ENCODE measurements at regions not wholly inside any gene's neighbourhood (a gene's known extent, or its start where the extent isn't known, plus 50 kb on each side); places are given as distances from the start of the nearest gene placed in this dataset.
"Not testable (repeated sequence)": the region's sequence is repeated elsewhere in the genome, so short reads cannot be mapped to it uniquely, and the experiment has no call there.

DNA sequence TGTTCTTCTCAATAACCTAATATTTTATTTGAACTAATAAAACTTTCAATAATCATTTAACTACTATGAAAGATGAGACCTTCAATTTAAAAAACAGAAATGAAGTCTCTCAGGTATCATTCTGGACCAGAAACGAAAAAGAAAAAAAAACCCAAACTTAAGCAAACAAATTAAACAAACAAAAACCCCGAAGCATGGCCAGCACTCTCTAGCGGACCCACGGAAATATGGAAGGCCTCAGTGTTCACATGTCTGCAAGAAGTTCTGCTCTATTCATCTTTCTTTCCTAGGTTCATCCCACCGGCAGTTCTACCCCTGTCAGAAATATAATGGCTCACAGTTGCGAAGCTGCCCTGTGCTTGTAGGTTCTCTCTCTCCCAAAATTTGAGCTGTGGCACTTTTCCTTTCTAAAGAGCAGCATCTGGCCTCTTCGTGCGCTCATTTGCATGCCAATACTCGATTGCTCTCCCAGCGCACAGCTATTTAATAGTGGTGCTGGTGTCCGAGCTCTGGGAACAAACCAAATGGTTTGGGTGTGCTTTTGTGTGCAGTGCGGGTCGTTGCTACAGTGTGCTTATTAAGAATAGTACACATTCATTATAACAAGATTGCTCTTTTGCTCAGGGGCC, 129.0 kb upstream of the ZEB2 start:
- peaks cover 0 to 2% (median 2%) of the 10 kb centered on the region in 3 donors for H3K27me3 Mint-ChIP-seq (ENCODE audit: low read depth in 3 of 3)
- DNase-seq, result no peak
- H3K36me3 Mint-ChIP-seq, result peaks cover 0 to 7% (median 0%) of the 10 kb centered on the region in 3 donors
- no peak overlapping the region for H3K27ac Mint-ChIP-seq
- H3K9me3 Mint-ChIP-seq, result no peaks in the 10 kb centered on the region
- H3K4me3 Mint-ChIP-seq, result no peak overlapping the region
- no peaks in the 10 kb centered on the region for H3K4me1 Mint-ChIP-seq

DNA sequence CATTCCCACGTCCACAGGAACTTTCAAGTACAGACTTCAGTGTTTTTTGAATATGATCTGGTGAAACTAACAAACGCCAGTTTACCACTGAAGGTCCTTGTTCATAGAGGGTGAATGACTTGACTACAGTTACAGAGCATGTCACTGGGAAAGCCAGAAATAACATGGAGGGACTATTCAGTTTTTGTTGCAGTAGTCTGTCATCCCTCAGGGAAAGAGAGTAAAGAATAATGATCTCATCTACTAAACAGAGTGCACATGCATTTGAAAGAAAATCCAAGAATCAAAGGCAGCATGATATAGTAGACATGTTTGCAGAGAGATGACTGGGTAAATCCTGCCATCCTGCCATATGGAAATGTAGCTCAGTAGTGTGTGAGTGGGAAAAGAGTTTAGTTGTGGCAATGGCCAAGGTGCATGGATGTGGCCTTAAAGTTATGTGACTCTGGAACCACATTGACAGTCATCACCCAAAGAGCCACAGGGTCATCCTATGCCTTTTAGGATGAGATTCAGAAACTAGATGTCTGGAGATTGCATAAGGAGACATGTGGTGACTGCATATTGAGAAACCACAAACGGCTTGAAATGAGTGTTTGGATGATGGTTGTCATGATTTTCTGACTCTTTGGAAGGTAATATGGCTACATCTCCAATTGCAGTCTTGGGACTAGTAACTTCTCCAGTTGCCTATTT, 125.3 kb upstream of the ZEB2 start:
- H3K4me1 Mint-ChIP-seq, result no peaks in the 10 kb centered on the region
- H3K36me3 Mint-ChIP-seq, result peaks cover 0 to 6% (median 0%) of the 10 kb centered on the region in 3 donors
- no peaks in the 10 kb centered on the region for H3K9me3 Mint-ChIP-seq
- no peak for DNase-seq
- H3K27me3 Mint-ChIP-seq (ENCODE audit: low read depth in 3 of 3), result peaks cover 1 to 4% (median 4%) of the 10 kb centered on the region in 3 donors
- H3K27ac Mint-ChIP-seq, result no peak overlapping the region
- no peak overlapping the region for H3K4me3 Mint-ChIP-seq

DNA sequence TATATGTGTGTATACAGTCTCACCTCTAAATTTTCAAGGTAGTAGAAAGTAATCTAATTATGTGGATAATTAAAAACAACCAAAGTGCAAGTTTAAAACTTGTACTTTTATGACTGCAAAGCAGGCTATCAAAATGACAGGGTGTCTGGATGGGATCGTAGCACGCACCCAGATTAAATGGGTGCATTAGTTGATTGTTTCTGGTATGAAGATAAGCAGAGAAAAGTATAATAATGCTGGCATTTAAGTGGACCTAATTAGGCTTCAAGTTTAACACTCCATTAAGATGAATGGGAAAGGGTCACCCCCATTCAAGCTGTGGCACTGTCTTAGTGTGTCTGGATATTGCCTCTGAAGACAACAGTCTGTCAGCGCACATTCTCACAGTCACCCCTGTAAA, 124.6 kb upstream of the ZEB2 start:
- no peak for DNase-seq
- Mint-ChIP-seq H3K27me3 (ENCODE audit: low read depth in 3 of 3) (peaks cover 1 to 4% (median 4%) of the 10 kb centered on the region in 3 donors), H3K27ac (no peak overlapping the region), H3K9me3 (no peaks in the 10 kb centered on the region), H3K36me3 (peaks cover 0 to 6% (median 0%) of the 10 kb centered on the region in 3 donors), H3K4me1 (no peaks in the 10 kb centered on the region), H3K4me3 (no peak overlapping the region)

DNA sequence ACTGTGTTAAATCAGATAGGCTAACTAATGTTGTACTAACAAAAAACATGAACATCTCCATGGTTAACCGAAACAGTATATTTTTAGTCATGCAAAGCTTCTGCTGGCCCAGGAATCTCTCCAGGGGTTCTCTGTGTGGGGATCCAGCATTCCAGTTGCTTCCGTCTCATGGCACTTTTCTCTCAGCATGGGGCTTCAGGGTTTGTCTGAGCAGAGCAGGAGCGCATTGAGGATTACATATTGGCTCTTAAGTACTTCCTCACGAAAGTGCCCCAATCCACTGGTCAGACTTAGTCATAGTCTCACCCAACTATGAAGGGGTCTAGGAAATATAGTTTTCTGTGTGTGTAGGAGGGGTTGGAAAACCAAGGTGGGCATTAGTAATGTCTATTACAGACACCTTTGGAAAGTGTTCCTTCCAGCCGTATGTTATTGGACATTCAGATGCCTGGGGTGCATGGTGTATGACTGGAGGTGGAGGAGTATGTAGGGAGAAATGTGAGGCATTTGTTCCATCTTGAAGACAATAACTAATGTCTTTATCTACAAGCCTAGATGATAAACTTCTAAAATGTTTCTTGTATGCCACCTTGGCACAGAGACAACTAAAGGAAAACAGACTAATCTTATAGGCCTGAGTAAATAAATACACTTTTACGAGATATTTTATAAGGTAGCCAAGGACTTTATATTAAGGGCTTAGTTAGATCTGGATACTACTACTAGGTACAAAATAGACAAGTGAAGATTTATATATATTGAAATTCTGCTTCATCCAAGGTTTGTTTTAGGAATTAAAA, 123.8 kb upstream of the ZEB2 start:
- H3K27ac Mint-ChIP-seq, result no peak overlapping the region
- DNase-seq, result no peak
- H3K27me3 Mint-ChIP-seq (ENCODE audit: low read depth in 3 of 3), result peaks cover 3 to 4% (median 4%) of the 10 kb centered on the region in 3 donors
- H3K36me3 Mint-ChIP-seq, result peaks cover 0 to 6% (median 4%) of the 10 kb centered on the region in 3 donors
- H3K9me3 Mint-ChIP-seq, result no peaks in the 10 kb centered on the region
- no peak overlapping the region for H3K4me3 Mint-ChIP-seq
- H3K4me1 Mint-ChIP-seq, result peaks cover 6 to 8% of the 10 kb centered on the region in 2 donors

DNA sequence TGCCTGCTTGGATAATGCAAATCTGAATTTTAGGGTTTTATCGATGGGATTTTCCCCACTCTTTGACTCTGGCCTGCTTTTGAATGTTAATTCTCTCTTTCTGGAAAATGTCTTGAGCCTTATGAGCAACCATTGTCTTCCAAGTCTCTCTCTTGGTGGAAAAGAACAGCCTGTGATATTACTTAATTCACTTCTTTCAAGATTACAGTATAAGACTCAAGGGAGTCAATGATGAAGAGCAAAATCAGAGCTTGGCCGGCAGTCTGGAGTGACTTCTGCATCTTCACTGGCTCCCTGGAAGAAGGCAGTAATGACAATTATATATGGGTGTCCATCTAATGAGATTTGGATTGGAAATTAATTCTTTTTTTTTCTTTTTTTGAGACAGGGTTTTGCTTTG, 122.9 kb upstream of the ZEB2 start:
- Mint-ChIP-seq H3K9me3 (peaks cover 0 to 2% (median 0%) of the 10 kb centered on the region in 6 donors), H3K4me3 (no peak overlapping the region), H3K27ac (no peak overlapping the region), H3K36me3 (peaks cover 0 to 6% (median 4%) of the 10 kb centered on the region in 3 donors), H3K27me3 (ENCODE audit: low read depth in 3 of 3) (peaks cover 2 to 4% (median 3%) of the 10 kb centered on the region in 3 donors), H3K4me1 (peaks cover 14 to 17% of the 10 kb centered on the region in 2 donors)
- DNase-seq, result no peak

DNA sequence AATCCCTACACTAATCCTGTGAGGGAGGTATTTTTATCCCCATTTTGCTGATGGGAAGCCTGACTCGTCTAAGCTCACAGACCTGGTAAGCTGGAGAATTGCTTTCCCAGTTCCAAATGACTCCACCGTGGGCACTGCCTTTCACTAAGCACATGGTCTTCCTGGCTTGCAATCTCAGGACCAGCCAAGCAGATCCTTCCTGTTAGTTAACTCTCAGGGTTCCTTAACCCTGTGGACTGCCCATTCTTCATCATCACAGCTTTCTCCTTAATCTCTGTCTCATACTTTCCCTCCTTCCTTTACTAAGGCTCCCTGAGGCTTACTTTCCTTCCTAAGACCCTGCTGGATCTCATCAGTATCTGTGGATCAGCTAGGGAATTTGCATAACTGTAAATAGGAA, 122.2 kb upstream of the ZEB2 start:
- Mint-ChIP-seq H3K27me3 (ENCODE audit: low read depth in 3 of 3) (peaks cover 2 to 4% (median 3%) of the 10 kb centered on the region in 3 donors), H3K36me3 (peaks cover 0 to 6% (median 4%) of the 10 kb centered on the region in 3 donors), H3K4me1 (peaks cover 21 to 24% of the 10 kb centered on the region in 2 donors), H3K27ac (no peak overlapping the region), H3K4me3 (no peak overlapping the region), H3K9me3 (peaks cover 0 to 3% (median 2%) of the 10 kb centered on the region in 6 donors)
- DNase-seq, result no peak

DNA sequence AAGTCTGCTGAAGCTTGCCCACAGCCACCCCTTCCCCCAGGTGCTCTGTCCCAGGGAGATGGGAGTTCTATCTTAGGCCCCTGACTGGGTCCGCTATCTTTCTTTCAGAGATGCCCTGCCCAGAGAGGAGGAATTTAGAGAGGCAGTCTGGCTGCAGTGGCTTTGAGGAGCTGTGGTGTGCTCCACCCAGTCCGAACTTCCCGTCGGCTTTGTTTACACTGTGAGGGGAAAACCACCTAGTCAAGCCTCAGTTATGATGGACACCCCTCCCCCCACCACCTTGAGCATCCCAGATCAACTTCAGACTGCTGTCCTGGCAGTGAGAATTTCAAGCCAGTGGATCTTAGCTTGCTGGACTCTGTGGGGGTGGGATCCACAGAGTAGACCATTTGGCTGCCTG, 118.3 kb upstream of the ZEB2 start:
- Mint-ChIP-seq H3K4me1 (peaks cover 39 to 44% of the 10 kb centered on the region in 2 donors), H3K36me3 (peaks cover 6 to 26% (median 8%) of the 10 kb centered on the region in 3 donors), H3K4me3 (peak overlapping the region in 1 of 5 donors; percentile 17), H3K9me3 (peaks cover 18 to 31% (median 25%) of the 10 kb centered on the region in 6 donors), H3K27me3 (ENCODE audit: low read depth in 3 of 3) (peaks cover 3 to 13% (median 6%) of the 10 kb centered on the region in 3 donors)
- not testable (repeated sequence) for DNase-seq, H3K27ac Mint-ChIP-seq

DNA sequence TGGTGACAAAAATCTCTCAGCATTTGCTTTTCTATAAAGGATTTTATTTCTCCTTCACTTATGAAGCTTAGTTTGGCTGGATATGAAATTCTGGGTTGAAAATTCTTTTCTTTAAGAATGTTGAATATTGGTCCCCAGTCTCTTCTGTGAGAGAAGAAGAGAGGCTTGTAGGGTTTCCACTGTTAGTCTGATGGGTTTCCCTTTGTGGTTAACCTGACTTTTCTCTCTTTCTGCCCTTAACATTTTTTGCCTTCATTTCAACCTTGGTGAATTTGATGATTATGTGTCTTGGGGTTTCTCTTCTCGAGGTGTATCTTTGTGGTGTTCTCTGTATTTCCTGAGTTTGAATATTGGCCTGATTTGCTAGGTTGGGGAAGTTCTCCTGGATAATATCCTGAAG, 116.9 kb upstream of the ZEB2 start:
- Mint-ChIP-seq H3K27me3 (ENCODE audit: low read depth in 3 of 3) (peaks cover 0 to 16% (median 6%) of the 10 kb centered on the region in 3 donors), H3K27ac (peak overlapping the region; percentile 53 to 71 (median 68)), H3K4me1 (peaks cover 39 to 44% of the 10 kb centered on the region in 2 donors), H3K9me3 (peaks cover 20 to 31% (median 25%) of the 10 kb centered on the region in 6 donors), H3K36me3 (peaks cover 6 to 21% (median 11%) of the 10 kb centered on the region in 3 donors), H3K4me3 (peak overlapping the region; percentile 36 to 72 (median 65))
- DNase-seq, result peak; percentile 66 to 75 (median 70)

DNA sequence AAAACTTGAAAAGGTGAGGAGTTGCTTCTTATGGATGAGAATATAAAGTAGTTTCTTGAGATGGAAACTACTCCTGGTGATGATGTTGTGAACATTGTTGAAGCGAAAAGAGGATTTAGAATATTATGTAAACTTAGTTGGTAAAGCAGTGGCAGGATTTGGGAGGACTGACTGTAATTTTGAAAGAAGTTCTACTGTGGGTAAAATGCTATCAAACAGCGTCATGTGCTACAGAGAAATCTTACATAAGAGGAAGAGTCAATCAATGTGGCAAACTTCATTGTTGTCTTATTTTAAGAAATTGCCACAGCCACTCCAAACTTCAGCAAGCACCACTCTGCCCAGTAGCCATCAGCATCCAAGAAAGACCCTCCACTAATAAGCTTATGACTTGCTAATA, 112.9 kb upstream of the ZEB2 start:
- Mint-ChIP-seq H3K27ac (no peak overlapping the region), H3K9me3 (peaks cover 22 to 31% (median 25%) of the 10 kb centered on the region in 6 donors), H3K27me3 (ENCODE audit: low read depth in 3 of 3) (peaks cover 2 to 12% (median 4%) of the 10 kb centered on the region in 3 donors), H3K36me3 (peaks cover 6 to 26% (median 11%) of the 10 kb centered on the region in 3 donors), H3K4me1 (peaks cover 32 to 35% of the 10 kb centered on the region in 2 donors), H3K4me3 (no peak overlapping the region)
- no peak for DNase-seq

DNA sequence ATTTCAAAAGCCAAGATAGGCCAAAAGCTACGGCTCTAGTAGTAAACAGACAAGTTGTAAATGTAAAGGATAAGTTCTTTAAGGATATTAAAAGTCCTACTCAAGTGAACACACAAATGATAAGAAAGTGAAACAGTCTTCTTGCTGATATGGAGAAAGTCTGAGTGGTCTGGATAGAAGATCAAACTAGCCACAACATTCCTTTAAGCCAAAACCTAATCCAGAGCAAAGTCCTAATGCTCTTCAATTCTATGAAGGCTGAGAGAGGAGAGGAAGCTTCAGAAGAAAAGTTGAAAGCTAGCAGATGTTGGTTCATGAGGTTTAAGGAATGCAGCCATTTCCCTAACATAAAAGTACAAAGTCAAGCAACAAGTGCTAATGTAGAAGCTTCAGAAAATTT, 111.7 kb upstream of the ZEB2 start:
- Mint-ChIP-seq H3K36me3 (peaks cover 6 to 29% (median 11%) of the 10 kb centered on the region in 3 donors), H3K27ac (no peak overlapping the region), H3K27me3 (ENCODE audit: low read depth in 3 of 3) (peaks cover 4 to 6% (median 5%) of the 10 kb centered on the region in 3 donors), H3K4me3 (no peak overlapping the region), H3K9me3 (peaks cover 17 to 24% (median 22%) of the 10 kb centered on the region in 6 donors), H3K4me1 (peaks cover 20 to 30% of the 10 kb centered on the region in 2 donors)
- no peak for DNase-seq

DNA sequence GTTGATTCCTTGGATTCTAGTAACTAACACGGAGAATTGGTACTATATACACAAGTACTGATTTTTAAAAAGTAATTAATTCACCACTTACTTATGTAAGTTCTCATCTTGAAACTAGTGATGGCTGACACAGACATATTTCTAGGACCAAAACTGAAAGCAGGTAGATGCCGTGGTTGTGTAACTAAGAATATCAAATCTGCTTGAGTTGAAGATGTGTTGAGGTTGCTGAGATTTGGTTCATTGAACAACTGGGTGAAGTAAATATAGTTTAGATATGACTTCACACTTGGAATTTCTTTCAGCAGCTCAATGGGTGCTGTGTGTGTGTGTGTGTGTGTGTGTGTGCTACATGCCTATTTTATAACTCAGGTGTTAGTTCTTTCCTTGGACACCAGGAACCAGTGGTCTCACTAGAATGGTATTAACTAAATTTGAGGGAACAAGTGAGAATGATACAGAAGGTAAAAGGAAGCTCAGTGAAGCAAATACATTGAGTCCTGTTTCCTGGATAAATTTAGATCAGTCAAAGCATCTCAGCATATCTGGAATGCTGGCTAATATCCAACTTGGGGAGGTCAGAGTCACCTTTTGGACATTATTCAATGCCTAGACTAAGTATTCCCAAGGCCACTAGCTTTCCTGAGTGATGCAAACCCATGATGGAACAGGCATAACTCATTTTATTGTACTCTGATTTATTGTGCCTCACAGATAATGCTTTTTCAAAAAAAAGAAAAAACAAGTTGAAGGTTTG, 110.7 kb upstream of the ZEB2 start:
- Mint-ChIP-seq H3K4me1 (peaks cover 10 to 20% of the 10 kb centered on the region in 2 donors), H3K27me3 (ENCODE audit: low read depth in 3 of 3) (peaks cover 0 to 5% (median 2%) of the 10 kb centered on the region in 3 donors), H3K36me3 (peaks cover 0 to 21% (median 11%) of the 10 kb centered on the region in 3 donors), H3K27ac (no peak overlapping the region), H3K4me3 (peak overlapping the region in 1 of 5 donors; percentile 43), H3K9me3 (peaks cover 7 to 15% (median 13%) of the 10 kb centered on the region in 6 donors)
- DNase-seq, result no peak

DNA sequence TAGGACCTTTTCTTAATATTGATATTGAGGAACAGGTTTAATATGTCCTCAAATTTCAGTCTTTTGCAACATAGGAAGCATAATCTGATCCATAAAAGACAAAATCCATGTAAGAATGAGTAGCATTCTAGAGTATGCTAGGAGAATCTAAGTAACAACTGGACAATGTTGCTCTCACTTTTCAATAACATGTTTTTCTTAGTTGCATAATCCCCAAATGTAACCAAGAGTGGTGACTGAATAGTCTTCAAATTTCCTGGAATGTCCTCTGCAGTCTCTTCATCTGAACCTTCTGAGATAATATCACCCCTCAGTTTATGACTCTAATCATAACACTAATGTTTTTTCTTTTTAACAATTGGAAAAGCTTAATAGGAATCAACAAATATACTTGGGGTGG, 110.0 kb upstream of the ZEB2 start:
- H3K9me3 Mint-ChIP-seq, result peaks cover under 1 to 13% (median 7%) of the 10 kb centered on the region in 6 donors
- peaks cover 9 to 22% of the 10 kb centered on the region in 2 donors for H3K4me1 Mint-ChIP-seq
- H3K4me3 Mint-ChIP-seq, result no peak overlapping the region
- no peak for DNase-seq
- peaks cover 0 to 15% (median 11%) of the 10 kb centered on the region in 3 donors for H3K36me3 Mint-ChIP-seq
- H3K27me3 Mint-ChIP-seq (ENCODE audit: low read depth in 3 of 3), result peaks cover 0 to 5% (median 2%) of the 10 kb centered on the region in 3 donors
- H3K27ac Mint-ChIP-seq, result no peak overlapping the region

DNA sequence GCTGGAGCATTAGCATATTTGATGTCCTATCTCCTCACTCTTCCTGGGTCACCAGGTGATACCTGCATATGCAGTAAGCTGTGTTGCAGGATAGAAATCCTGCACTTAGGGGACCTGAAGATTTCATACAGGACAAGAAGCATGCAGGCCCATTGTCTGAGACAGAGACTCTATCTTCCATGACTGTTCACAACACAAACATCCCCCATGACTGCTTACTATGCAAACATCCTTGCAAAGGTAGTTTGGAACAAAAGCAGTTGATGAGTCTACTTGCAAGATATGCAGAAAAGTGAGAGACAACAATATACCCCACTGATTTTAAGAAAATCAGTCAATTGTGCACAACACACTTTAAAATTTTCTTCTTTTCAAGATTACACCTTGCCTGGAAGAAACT, 108.6 kb upstream of the ZEB2 start:
- H3K36me3 Mint-ChIP-seq, result peaks cover 0 to 8% (median 7%) of the 10 kb centered on the region in 3 donors
- H3K4me3 Mint-ChIP-seq, result no peak overlapping the region
- peaks cover 0 to 5% (median 2%) of the 10 kb centered on the region in 3 donors for H3K27me3 Mint-ChIP-seq (ENCODE audit: low read depth in 3 of 3)
- H3K4me1 Mint-ChIP-seq, result peaks cover 9 to 29% of the 10 kb centered on the region in 2 donors
- no peak overlapping the region for H3K27ac Mint-ChIP-seq
- no peak for DNase-seq
- H3K9me3 Mint-ChIP-seq, result peaks cover 0 to 9% (median 0%) of the 10 kb centered on the region in 6 donors
